MM.1S (cell line): ENCODE measurements at regions not wholly inside any gene's neighbourhood (a gene's known extent, or its start where the extent isn't known, plus 50 kb on each side); places are given as distances from the start of the nearest gene placed in this dataset.

Experiments
- DNase-seq: peaks from one replicate; pipeline ENCODE4 v3.0.0-alpha.2; 2015
- H2AFZ ChIP-seq: fragments of 300-600 bp; sonication (generic); 2 replicates; pipeline ENCODE4 v1.6.0; 2016; ENCODE audit warnings: antibody characterized with exemption, low read length
- H3F3A ChIP-seq: fragments of 300-600 bp; sonication (generic); 2 replicates; pipeline ENCODE4 v1.6.1; 2016; ENCODE audit warnings: mild to moderate bottlenecking, antibody characterized with exemption, low read length, moderate library complexity, mixed read lengths; ENCODE audit not compliant: insufficient read depth
- H3K27ac ChIP-seq: fragments of 300-600 bp; sonication (generic); 2 replicates; pipeline ENCODE4 v1.5.1; 2016; ENCODE audit warnings: mild to moderate bottlenecking, low read length
- H3K27me3 ChIP-seq: fragments of 300-600 bp; sonication (generic); replicated peaks from 2 replicates; pipeline ENCODE4 v1.6.0; 2016; ENCODE audit warnings: low read length; ENCODE audit not compliant: insufficient read depth
- H3K36me3 ChIP-seq: fragments of 300-600 bp; sonication (generic); replicated peaks from 2 replicates; pipeline ENCODE4 v1.6.1; 2016; ENCODE audit warnings: mild to moderate bottlenecking, low read length, mixed read lengths; ENCODE audit not compliant: insufficient read depth
- H3K4me1 ChIP-seq: fragments of 300-600 bp; sonication (generic); 2 replicates; pipeline ENCODE4 v1.6.1; 2016; ENCODE audit warnings: low read length, mixed read lengths
- H3K4me2 ChIP-seq: fragments of 300-600 bp; sonication (generic); 2 replicates; pipeline ENCODE4 v1.6.0; 2016; ENCODE audit warnings: low read depth, low read length
- H3K4me3 ChIP-seq: fragments of 300-600 bp; sonication (generic); 2 replicates; pipeline ENCODE4 v1.5.1; 2016; ENCODE audit warnings: low read length, mixed read lengths
- H3K79me2 ChIP-seq: fragments of 300-600 bp; sonication (generic); 2 replicates; pipeline ENCODE4 v1.6.1; 2016; ENCODE audit warnings: mixed run types, low read length, mixed read lengths
- H3K9ac ChIP-seq: fragments of 300-600 bp; sonication (generic); 2 replicates; pipeline ENCODE4 v1.6.1; 2016; ENCODE audit warnings: low read length, mixed read lengths
- H3K9me2 ChIP-seq: fragments of 300-600 bp; sonication (generic); replicated peaks from 2 replicates; pipeline ENCODE4 v1.6.1; 2016; ENCODE audit warnings: mild to moderate bottlenecking, low read length, mixed read lengths; ENCODE audit not compliant: insufficient read depth
- H3K9me3 ChIP-seq: fragments of 300-600 bp; sonication (generic); replicated peaks from 2 replicates; pipeline ENCODE4 v1.6.1; 2016; ENCODE audit warnings: mild to moderate bottlenecking, low read length, mixed read lengths; ENCODE audit not compliant: insufficient read depth
- H4K20me1 ChIP-seq: fragments of 300-600 bp; sonication (generic); 2 replicates; pipeline ENCODE4 v1.6.1; 2016; ENCODE audit warnings: mild to moderate bottlenecking, low read length, moderate library complexity, mixed read lengths; ENCODE audit not compliant: insufficient read depth
- CTCF ChIP-seq: fragments of 300-600 bp; sonication (generic); IDR thresholded peaks from 2 replicates; pipeline ENCODE4 v1.5.1; 2016; ENCODE audit warnings: antibody characterized with exemption, low read length, mixed read lengths
- EZH2 ChIP-seq: fragments of 300-600 bp; sonication (generic); optimal IDR thresholded peaks from 2 replicates; pipeline ENCODE3; 2017; ENCODE audit warnings: low read depth, mild to moderate bottlenecking, antibody characterized with exemption, low read length, mixed read lengths
- EZH2phosphoT487 ChIP-seq: fragments of 300-600 bp; sonication (generic); IDR thresholded peaks from 2 replicates; pipeline ENCODE4 v1.6.1; 2018; ENCODE audit warnings: antibody characterized with exemption, low read length

DNA sequence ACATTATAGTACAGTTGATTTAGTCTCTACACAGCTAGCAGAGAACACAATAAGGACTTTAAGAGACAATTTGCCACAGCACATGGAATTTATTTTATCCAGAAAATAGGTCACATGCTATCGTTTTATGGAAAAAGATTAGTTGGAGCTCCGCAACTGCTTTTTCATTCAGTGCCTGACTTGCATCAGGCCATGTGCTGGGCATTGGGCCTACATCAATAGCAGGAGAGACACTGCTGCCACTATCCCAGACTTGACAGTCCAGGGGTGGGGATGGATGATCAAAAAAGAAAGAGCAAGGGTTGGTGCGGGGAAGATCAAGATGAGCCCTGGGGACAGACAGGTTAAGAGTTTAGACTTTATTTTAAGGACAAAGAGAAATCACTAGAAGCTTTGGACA, 75.2 kb upstream of the C3orf80 start:
- no peaks in the 10 kb centered on the region for H3K9me3 ChIP-seq
- H3K9me2 ChIP-seq: no peaks in the 10 kb centered on the region
- H3K79me2 ChIP-seq: no peaks in the 10 kb centered on the region
- H3K4me2 ChIP-seq: no peak overlapping the region
- no peak for DNase-seq
- no peak overlapping the region for H3K9ac ChIP-seq
- H3K27me3 ChIP-seq: no peaks in the 10 kb centered on the region
- H3K36me3 ChIP-seq: no peaks in the 10 kb centered on the region
- no peaks in the 10 kb centered on the region for H4K20me1 ChIP-seq
- no peak for TF ChIP-seq EZH2phosphoT487
- TF ChIP-seq EZH2: no peak
- no peak for TF ChIP-seq CTCF
- no peaks in the 10 kb centered on the region for H3F3A ChIP-seq
- no peak overlapping the region for H2AFZ ChIP-seq
- no peak overlapping the region for H3K4me3 ChIP-seq
- no peak overlapping the region for H3K27ac ChIP-seq
- H3K4me1 ChIP-seq: no peaks in the 10 kb centered on the region

DNA sequence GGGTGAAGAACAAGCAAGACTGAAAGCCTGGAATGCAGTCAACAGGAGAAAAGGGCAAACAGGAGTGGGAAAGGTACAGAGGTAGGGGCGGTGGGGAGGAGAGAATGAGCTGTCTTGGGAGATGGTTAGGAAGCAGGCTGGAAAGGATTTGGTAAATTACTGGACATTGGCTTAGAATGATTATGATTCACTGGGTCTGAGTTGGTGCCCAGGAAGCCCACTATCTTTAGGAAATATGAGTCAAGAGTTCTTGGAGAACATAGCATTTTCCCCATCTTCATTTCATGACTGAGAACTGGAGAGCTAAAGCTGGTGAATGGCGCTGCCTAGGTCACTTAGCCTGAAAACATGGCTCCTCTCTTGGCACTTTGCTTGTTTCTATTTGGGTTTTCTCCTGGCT, 74.7 kb upstream of the C3orf80 start:
- no peak for TF ChIP-seq EZH2phosphoT487
- no peak for TF ChIP-seq CTCF
- TF ChIP-seq EZH2: no peak
- H3K4me1 ChIP-seq: no peaks in the 10 kb centered on the region
- H3K9ac ChIP-seq: no peak overlapping the region
- no peaks in the 10 kb centered on the region for H3F3A ChIP-seq
- H3K27ac ChIP-seq: no peak overlapping the region
- no peaks in the 10 kb centered on the region for H3K27me3 ChIP-seq
- DNase-seq: no peak
- H4K20me1 ChIP-seq: no peaks in the 10 kb centered on the region
- H3K9me3 ChIP-seq: no peaks in the 10 kb centered on the region
- no peak overlapping the region for H2AFZ ChIP-seq
- H3K4me2 ChIP-seq: no peak overlapping the region
- no peaks in the 10 kb centered on the region for H3K36me3 ChIP-seq
- H3K9me2 ChIP-seq: no peaks in the 10 kb centered on the region
- no peaks in the 10 kb centered on the region for H3K79me2 ChIP-seq
- H3K4me3 ChIP-seq: no peak overlapping the region

- DNase-seq: no peak
- Histone ChIP-seq H2AFZ (no peak overlapping the region), H3K27ac (no peak overlapping the region), H3K9me2 (no peaks in the 10 kb centered on the region), H3K9me3 (no peaks in the 10 kb centered on the region), H3K27me3 (no peaks in the 10 kb centered on the region), H3K9ac (no peak overlapping the region), H3K4me2 (no peak overlapping the region), H4K20me1 (no peaks in the 10 kb centered on the region), H3F3A (no peaks in the 10 kb centered on the region), H3K79me2 (no peaks in the 10 kb centered on the region), H3K36me3 (no peaks in the 10 kb centered on the region), H3K4me3 (no peak overlapping the region), H3K4me1 (no peaks in the 10 kb centered on the region)
- no peak for TF ChIP-seq CTCF
- TF ChIP-seq EZH2phosphoT487: no peak
- TF ChIP-seq EZH2: no peak
These were observed 72.6 kb upstream of the C3orf80 start for GRCh38 chr3:160152638-160153037.
